ENCODE measurements at regions not wholly inside any gene's neighbourhood (a gene's known extent, or its start where the extent isn't known, plus 50 kb on each side); places are given as distances from the start of the nearest gene placed in this dataset.

DNA sequence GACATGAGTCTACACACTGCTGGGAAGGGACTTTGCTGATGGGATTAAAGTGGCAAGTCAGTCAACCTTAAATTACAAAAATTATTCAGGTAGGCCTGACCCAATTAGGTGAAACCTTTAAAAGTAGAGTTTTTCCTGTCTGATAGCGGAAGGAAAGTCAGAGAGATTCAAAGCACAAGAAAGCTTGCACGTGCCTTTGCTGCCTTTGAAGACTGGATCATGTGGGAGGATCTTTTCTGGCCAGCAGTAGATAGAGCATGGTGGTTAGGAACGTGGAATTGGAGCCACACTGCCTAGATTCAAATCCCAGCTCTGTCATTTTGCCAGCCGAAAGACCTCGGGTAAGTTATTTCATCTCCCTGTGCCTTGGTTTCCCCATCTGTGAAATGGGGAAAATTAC lies 265.8 kb upstream of the PROK2 start:
- ATAC-seq (ENCODE audit: insufficient read depth, low FRiP score) (no peak), DNase-seq (no peak)
- Histone ChIP-seq H3K36me3 (ENCODE audit: control insufficient read depth in 4 of 4, insufficient read depth in 4 of 4, low read length in 4 of 4) (no peaks in the 10 kb centered on the region), H3K27ac (ENCODE audit: low read depth in 1 of 2, low read length in 1 of 2) (no peak overlapping the region), H3K27me3 (ENCODE audit: control insufficient read depth in 3 of 3, insufficient read depth in 3 of 3, low read length in 2 of 3) (no peaks in the 10 kb centered on the region), H3K9me3 (ENCODE audit: control insufficient read depth in 4 of 4, insufficient read depth in 3 of 4, low read length in 3 of 4) (no peaks in the 10 kb centered on the region), H3K4me1 (ENCODE audit: control insufficient read depth in 5 of 5, insufficient read depth in 5 of 5, low read length in 5 of 5) (no peaks in the 10 kb centered on the region), H3K9ac (ENCODE audit: insufficient read depth in 1 of 2, low read length in 2 of 2) (no peak overlapping the region), H3K4me3 (no peak overlapping the region)
- TF ChIP-seq, protein P1, sequence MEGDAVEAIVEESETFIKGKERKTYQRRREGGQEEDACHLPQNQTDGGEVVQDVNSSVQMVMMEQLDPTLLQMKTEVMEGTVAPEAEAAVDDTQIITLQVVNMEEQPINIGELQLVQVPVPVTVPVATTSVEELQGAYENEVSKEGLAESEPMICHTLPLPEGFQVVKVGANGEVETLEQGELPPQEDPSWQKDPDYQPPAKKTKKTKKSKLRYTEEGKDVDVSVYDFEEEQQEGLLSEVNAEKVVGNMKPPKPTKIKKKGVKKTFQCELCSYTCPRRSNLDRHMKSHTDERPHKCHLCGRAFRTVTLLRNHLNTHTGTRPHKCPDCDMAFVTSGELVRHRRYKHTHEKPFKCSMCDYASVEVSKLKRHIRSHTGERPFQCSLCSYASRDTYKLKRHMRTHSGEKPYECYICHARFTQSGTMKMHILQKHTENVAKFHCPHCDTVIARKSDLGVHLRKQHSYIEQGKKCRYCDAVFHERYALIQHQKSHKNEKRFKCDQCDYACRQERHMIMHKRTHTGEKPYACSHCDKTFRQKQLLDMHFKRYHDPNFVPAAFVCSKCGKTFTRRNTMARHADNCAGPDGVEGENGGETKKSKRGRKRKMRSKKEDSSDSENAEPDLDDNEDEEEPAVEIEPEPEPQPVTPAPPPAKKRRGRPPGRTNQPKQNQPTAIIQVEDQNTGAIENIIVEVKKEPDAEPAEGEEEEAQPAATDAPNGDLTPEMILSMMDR (IDR thresholded peaks at IDR 0.05; ENCODE audit: control extremely low read depth, extremely low read depth) = no peak
- WGBS, 2 donors = 92 to 96% methylated on average over 5 of the region's 5 CpGs

GRCh38 chr3:72050048-72050632 lies 265.2 kb upstream of the PROK2 start:
- 73 to 91% methylated on average over 6 of the region's 6 CpGs for WGBS, 2 donors
- H3K9me3 ChIP-seq (ENCODE audit: control insufficient read depth in 4 of 4, insufficient read depth in 3 of 4, low read length in 3 of 4) = no peaks in the 10 kb centered on the region
- no peak for DNase-seq
- H3K27me3 ChIP-seq (ENCODE audit: control insufficient read depth in 3 of 3, insufficient read depth in 3 of 3, low read length in 2 of 3) = no peaks in the 10 kb centered on the region
- H3K9ac ChIP-seq (ENCODE audit: insufficient read depth in 1 of 2, low read length in 2 of 2) = no peak overlapping the region
- no peaks in the 10 kb centered on the region for H3K36me3 ChIP-seq (ENCODE audit: control insufficient read depth in 4 of 4, insufficient read depth in 4 of 4, low read length in 4 of 4)
- H3K27ac ChIP-seq (ENCODE audit: low read depth in 1 of 2, low read length in 1 of 2) = no peak overlapping the region
- H3K4me1 ChIP-seq (ENCODE audit: control insufficient read depth in 5 of 5, insufficient read depth in 5 of 5, low read length in 5 of 5) = no peaks in the 10 kb centered on the region
- TF ChIP-seq, protein P1 (IDR thresholded peaks at IDR 0.05; ENCODE audit: control extremely low read depth, extremely low read depth) = no peak
- ATAC-seq (ENCODE audit: insufficient read depth, low FRiP score) = no peak
- no peak overlapping the region for H3K4me3 ChIP-seq

DNA sequence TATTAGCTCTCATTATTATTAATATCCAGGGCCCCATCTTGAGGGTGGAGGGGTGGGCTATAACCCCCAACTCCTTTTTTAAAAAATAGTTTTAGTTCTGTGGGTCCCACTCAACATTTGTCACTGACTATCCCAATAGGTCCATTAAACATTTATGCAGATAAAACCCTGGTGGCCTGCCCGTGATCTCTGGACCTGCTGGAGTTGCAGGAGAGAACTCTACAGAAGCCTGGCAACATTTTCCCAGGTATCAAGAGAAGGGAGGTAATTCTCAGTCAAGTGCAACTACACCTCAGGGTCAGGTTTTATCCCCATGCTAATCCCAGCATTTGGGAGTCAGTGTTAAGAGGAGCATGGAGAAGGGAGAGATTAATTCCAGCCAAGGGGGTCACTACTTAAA lies 264.4 kb upstream of the PROK2 start:
- 84 to 100% methylated on average over 1 of the region's 1 CpG for WGBS, 2 donors

More for the DNA sequence above, 264.4 kb upstream of the PROK2 start:
- H3K27ac ChIP-seq (ENCODE audit: low read depth in 1 of 2, low read length in 1 of 2) = no peak overlapping the region
- TF ChIP-seq, protein P1 (IDR thresholded peaks at IDR 0.05; ENCODE audit: control extremely low read depth, extremely low read depth) = no peak
- no peak for DNase-seq
- no peak for ATAC-seq (ENCODE audit: insufficient read depth, low FRiP score)
- peaks cover 0 to 1% (median 0%) of the 10 kb centered on the region in 5 donors for H3K4me1 ChIP-seq (ENCODE audit: control insufficient read depth in 5 of 5, insufficient read depth in 5 of 5, low read length in 5 of 5)
- H3K36me3 ChIP-seq (ENCODE audit: control insufficient read depth in 4 of 4, insufficient read depth in 4 of 4, low read length in 4 of 4) = no peaks in the 10 kb centered on the region
- H3K9me3 ChIP-seq (ENCODE audit: control insufficient read depth in 4 of 4, insufficient read depth in 3 of 4, low read length in 3 of 4) = no peaks in the 10 kb centered on the region
- no peaks in the 10 kb centered on the region for H3K27me3 ChIP-seq (ENCODE audit: control insufficient read depth in 3 of 3, insufficient read depth in 3 of 3, low read length in 2 of 3)
- H3K4me3 ChIP-seq = no peak overlapping the region
- H3K9ac ChIP-seq (ENCODE audit: insufficient read depth in 1 of 2, low read length in 2 of 2) = no peak overlapping the region
